Aorta (tissue), 5 donors: ENCODE measurements at regions not wholly inside any gene's neighbourhood (a gene's known extent, or its start where the extent isn't known, plus 50 kb on each side); places are given as distances from the start of the nearest gene placed in this dataset.

Experiments used
- ATAC-seq: fragments of 200-7000 bp; cut with Tn5 transposase; one replicate; pipeline ENCODE4 v1.9.1; 2022; ENCODE audit warnings: moderate library complexity; ENCODE audit not compliant: low FRiP score
- DNase-seq, 2 donors: peaks; one replicate each; pipeline ENCODE4 v3.0.0-alpha.2; 2020
- H3K27ac ChIP-seq, 2 donors: one replicate each; pipeline ENCODE4 v1.5.1; 2013; ENCODE audit warnings: low read length in 2 of 2, mild to moderate bottlenecking in 2 of 2, moderate library complexity in 2 of 2, control low read depth in 1 of 2, inconsistent platforms in 1 of 2, low read depth in 1 of 2
- H3K27me3 ChIP-seq, 2 donors: one replicate each; pipeline ENCODE4 v1.6.1; 2013; ENCODE audit warnings: control low read depth in 1 of 2, low read length in 1 of 2, mild to moderate bottlenecking in 1 of 2, moderate library complexity in 1 of 2; ENCODE audit not compliant: insufficient read depth in 2 of 2, control insufficient read depth in 1 of 2
- H3K36me3 ChIP-seq, 2 donors: one replicate each; pipeline ENCODE4 v1.6.1; 2013; ENCODE audit warnings: control low read depth in 1 of 2, low read length in 1 of 2, mild to moderate bottlenecking in 1 of 2; ENCODE audit not compliant: insufficient read depth in 2 of 2, control insufficient read depth in 1 of 2
- H3K4me1 ChIP-seq, 2 donors: one replicate each; pipeline ENCODE4 v1.6.1; 2013; ENCODE audit warnings: low read length in 2 of 2, control low read depth in 1 of 2, mild to moderate bottlenecking in 1 of 2, moderate library complexity in 1 of 2; ENCODE audit not compliant: insufficient read depth in 2 of 2, control insufficient read depth in 1 of 2
- H3K4me3 ChIP-seq, 2 donors: one replicate each; pipeline ENCODE4 v1.5.1; 2013; ENCODE audit warnings: low read length in 2 of 2, control low read depth in 1 of 2, mild to moderate bottlenecking in 1 of 2
- H3K9me3 ChIP-seq: one replicate; pipeline ENCODE4 v1.6.1; 2013; ENCODE audit warnings: mild to moderate bottlenecking, low read length; ENCODE audit not compliant: control insufficient read depth
- WGBS, 2 donors: extraction: QIAGEN DNeasy Blood & Tissue Kit; methylation state at CpG; one replicate each; pipeline ENCODE4 v1.1.7; 2013; 5-methylcytosine and 5-hydroxymethylcytosine counted together
- intact Hi-C, 2 donors: fragments of 100-400 bp; cut with DNase I; formaldehyde crosslinking; loops; one replicate each; pipeline versions ENCODE4 v1.14.2 to v1.15.0; 2022
- donor health status: healthy with polysubstance abuse.
- donor health status: Bipolar disorder and iron deficiency.
- donor health status: DM: no; HTN: no; CAD: no.
- donor health status: DM: no; HTN: no; CAD: no.
- donor health status: DM: yes; HTN: yes; CAD: no.

- 81 to 87% methylated on average over 2 of the region's 2 CpGs for WGBS, 2 donors
- peaks cover 4% of the 10 kb centered on the region in 2 donors for H3K4me1 ChIP-seq
- no peak for ATAC-seq
- H3K4me3 ChIP-seq: no peak overlapping the region
- no peak for DNase-seq
- intact Hi-C loops: no loop called here
- no peaks in the 10 kb centered on the region for H3K36me3 ChIP-seq
- H3K27me3 ChIP-seq: no peaks in the 10 kb centered on the region
- H3K27ac ChIP-seq: no peak overlapping the region
- no peaks in the 10 kb centered on the region for H3K9me3 ChIP-seq
Observed at GRCh38 chr1:81496349-81496748, 304.4 kb upstream of the ADGRL2 start.

GRCh38 chr1:81493102-81493869 is 307.4 kb upstream of the ADGRL2 start:
- WGBS, 2 donors: 22 to 24% methylated on average over 5 of the region's 5 CpGs
- DNase-seq (no peak), ATAC-seq (peak; percentile 65)
- Histone ChIP-seq H3K4me3 (no peak overlapping the region), H3K4me1 (peaks cover 4% of the 10 kb centered on the region in 2 donors), H3K27ac (no peak overlapping the region), H3K36me3 (no peaks in the 10 kb centered on the region), H3K27me3 (no peaks in the 10 kb centered on the region), H3K9me3 (no peaks in the 10 kb centered on the region)
- intact Hi-C loops: no loop called here

- H3K36me3 ChIP-seq: no peaks in the 10 kb centered on the region
- H3K27me3 ChIP-seq: no peaks in the 10 kb centered on the region
- no peak overlapping the region for H3K4me3 ChIP-seq
- intact Hi-C loops: no loop called here
- DNase-seq: no peak
- WGBS, 2 donors: 47 to 54% methylated on average over 1 of the region's 1 CpG
- peaks cover 4% of the 10 kb centered on the region in 2 donors for H3K4me1 ChIP-seq
- no peaks in the 10 kb centered on the region for H3K9me3 ChIP-seq
- no peak overlapping the region for H3K27ac ChIP-seq
- no peak for ATAC-seq
Observed at GRCh38 chr1:81492628-81493027, 308.1 kb upstream of the ADGRL2 start.

GRCh38 chr1:81490614-81491013 is 310.1 kb upstream of the ADGRL2 start:
- DNase-seq (no peak), ATAC-seq (no peak)
- intact Hi-C loops: no loop called here
- H3K27me3 ChIP-seq: no peaks in the 10 kb centered on the region
- 98 to 100% methylated on average over 1 of the region's 1 CpG for WGBS, 2 donors
- H3K4me1 ChIP-seq: peaks cover 4% of the 10 kb centered on the region in 2 donors
- no peak overlapping the region for H3K4me3 ChIP-seq
- no peaks in the 10 kb centered on the region for H3K36me3 ChIP-seq
- H3K27ac ChIP-seq: no peak overlapping the region
- H3K9me3 ChIP-seq: no peaks in the 10 kb centered on the region

GRCh38 chr1:81489372-81489934 is 311.3 kb upstream of the ADGRL2 start:
- H3K36me3 ChIP-seq: no peaks in the 10 kb centered on the region
- no peaks in the 10 kb centered on the region for H3K9me3 ChIP-seq
- H3K27me3 ChIP-seq: no peaks in the 10 kb centered on the region
- 94 to 97% methylated on average over 1 of the region's 1 CpG for WGBS, 2 donors
- no peak overlapping the region for H3K4me3 ChIP-seq
- DNase-seq: no peak
- H3K4me1 ChIP-seq: peaks cover 4% of the 10 kb centered on the region in 2 donors
- intact Hi-C loops: no loop called here
- no peak overlapping the region for H3K27ac ChIP-seq
- ATAC-seq: no peak

- Histone ChIP-seq H3K4me3 (no peak overlapping the region), H3K27me3 (no peaks in the 10 kb centered on the region), H3K36me3 (no peaks in the 10 kb centered on the region), H3K27ac (no peak overlapping the region), H3K4me1 (no peaks in the 10 kb centered on the region), H3K9me3 (no peaks in the 10 kb centered on the region)
- ATAC-seq: no peak
- intact Hi-C loops: no loop called here
- no peak for DNase-seq
- WGBS, 2 donors: 74 to 81% methylated on average over 2 of the region's 2 CpGs
Observed at GRCh38 chr1:81484284-81484683, 316.4 kb upstream of the ADGRL2 start.

GRCh38 chr1:81478219-81478618 is 322.5 kb upstream of the ADGRL2 start:
- Histone ChIP-seq H3K9me3 (no peaks in the 10 kb centered on the region), H3K27ac (no peak overlapping the region), H3K27me3 (no peaks in the 10 kb centered on the region), H3K4me1 (no peaks in the 10 kb centered on the region), H3K4me3 (peak overlapping the region; percentile 25 to 26), H3K36me3 (no peaks in the 10 kb centered on the region)
- WGBS, 2 donors: 4 to 7% methylated on average over 7 of the region's 7 CpGs
- ATAC-seq: no peak
- no peak for DNase-seq
- intact Hi-C loops: no loop called here

GRCh38 chr1:81477710-81478109 is 323.0 kb upstream of the ADGRL2 start:
- Histone ChIP-seq H3K27me3 (no peaks in the 10 kb centered on the region), H3K9me3 (no peaks in the 10 kb centered on the region), H3K4me1 (no peaks in the 10 kb centered on the region), H3K4me3 (no peak overlapping the region), H3K36me3 (no peaks in the 10 kb centered on the region), H3K27ac (no peak overlapping the region)
- intact Hi-C loops: no loop called here
- ATAC-seq (no peak), DNase-seq (no peak)
- WGBS, 2 donors: 24 to 25% methylated on average over 5 of the region's 5 CpGs

- WGBS, 2 donors: 94 to 95% methylated on average over 6 of the region's 6 CpGs
- H3K27me3 ChIP-seq: no peaks in the 10 kb centered on the region
- H3K4me3 ChIP-seq: no peak overlapping the region
- no peak for ATAC-seq
- intact Hi-C loops: no loop called here
- no peaks in the 10 kb centered on the region for H3K4me1 ChIP-seq
- H3K9me3 ChIP-seq: no peaks in the 10 kb centered on the region
- DNase-seq: no peak
- H3K36me3 ChIP-seq: no peaks in the 10 kb centered on the region
- no peak overlapping the region for H3K27ac ChIP-seq
Observed at GRCh38 chr1:81472387-81472786, 328.3 kb upstream of the ADGRL2 start.
